ENCODE measurements at regions not wholly inside any gene's neighbourhood (a gene's known extent, or its start where the extent isn't known, plus 50 kb on each side); places are given as distances from the start of the nearest gene placed in this dataset.

GRCh38 chr4:43089730-43090129 is 197.2 kb downstream of the GRXCR1 start:
- no peaks in the 10 kb centered on the region for H4K20me1 ChIP-seq (ENCODE audit: insufficient read depth, poor library complexity, severe bottlenecking)
- H3K9me3 ChIP-seq (ENCODE audit: low read depth) = no peaks in the 10 kb centered on the region
- 58% methylated on average over 2 of the region's 2 CpGs for WGBS (ENCODE audit: low lambda C conversion rate, missing lambda C conversion rate)
- no peak for TF ChIP-seq EZH2 (IDR thresholded peaks at IDR 0.05; ENCODE audit: borderline replicate concordance)
- TF ChIP-seq EZH2phosphoT487 (IDR thresholded peaks at IDR 0.05; ENCODE audit: low read depth, severe bottlenecking, unreplicated experiment) = no peak
- no peak for TF ChIP-seq CTCF (IDR thresholded peaks at IDR 0.05; ENCODE audit: poor library complexity)
- no peak overlapping the region for H2AFZ ChIP-seq
- H3K79me2 ChIP-seq = no peaks in the 10 kb centered on the region
- no peak overlapping the region for H3K4me3 ChIP-seq
- no peaks in the 10 kb centered on the region for H3K27me3 ChIP-seq
- H3K36me3 ChIP-seq (replicated peaks; ENCODE audit: insufficient read depth, low read depth) = no peaks in the 10 kb centered on the region
- no peaks in the 10 kb centered on the region for H3K4me1 ChIP-seq (ENCODE audit: insufficient read depth)
- no peak overlapping the region for H3K4me2 ChIP-seq
- H3K27ac ChIP-seq = no peak overlapping the region
- no peak for DNase-seq (ENCODE audit: low spot score)
- no peaks in the 10 kb centered on the region for H3K9me2 ChIP-seq (replicated peaks; ENCODE audit: insufficient read depth)

- no peak for DNase-seq (ENCODE audit: low spot score)
- H3K4me1 ChIP-seq (ENCODE audit: insufficient read depth) = no peaks in the 10 kb centered on the region
- TF ChIP-seq CTCF (IDR thresholded peaks at IDR 0.05; ENCODE audit: poor library complexity) (no peak), EZH2 (IDR thresholded peaks at IDR 0.05; ENCODE audit: borderline replicate concordance) (no peak), EZH2phosphoT487 (IDR thresholded peaks at IDR 0.05; ENCODE audit: low read depth, severe bottlenecking, unreplicated experiment) (no peak)
- no peaks in the 10 kb centered on the region for H3K9me2 ChIP-seq (replicated peaks; ENCODE audit: insufficient read depth)
- H3K9me3 ChIP-seq (ENCODE audit: low read depth) = no peaks in the 10 kb centered on the region
- H3K79me2 ChIP-seq = no peaks in the 10 kb centered on the region
- WGBS (ENCODE audit: low lambda C conversion rate, missing lambda C conversion rate) = 72% methylated on average over 2 of the region's 2 CpGs
- no peak overlapping the region for H3K4me2 ChIP-seq
- H3K27ac ChIP-seq = no peak overlapping the region
- no peaks in the 10 kb centered on the region for H3K27me3 ChIP-seq
- no peak overlapping the region for H2AFZ ChIP-seq
- no peaks in the 10 kb centered on the region for H3K36me3 ChIP-seq (replicated peaks; ENCODE audit: insufficient read depth, low read depth)
- no peaks in the 10 kb centered on the region for H4K20me1 ChIP-seq (ENCODE audit: insufficient read depth, poor library complexity, severe bottlenecking)
- no peak overlapping the region for H3K4me3 ChIP-seq
Measured at GRCh38 chr4:43103048-43103447, 210.5 kb downstream of the GRXCR1 start.

GRCh38 chr4:43112139-43112538 is 219.6 kb downstream of the GRXCR1 start:
- no peaks in the 10 kb centered on the region for H3K79me2 ChIP-seq
- H3K4me3 ChIP-seq = no peak overlapping the region
- H3K27me3 ChIP-seq = no peaks in the 10 kb centered on the region
- no peaks in the 10 kb centered on the region for H3K9me3 ChIP-seq (ENCODE audit: low read depth)
- no peak overlapping the region for H3K27ac ChIP-seq
- no peaks in the 10 kb centered on the region for H3K4me1 ChIP-seq (ENCODE audit: insufficient read depth)
- no peak for DNase-seq (ENCODE audit: low spot score)
- 80% methylated on average over 1 of the region's 1 CpG for WGBS (ENCODE audit: low lambda C conversion rate, missing lambda C conversion rate)
- no peaks in the 10 kb centered on the region for H3K9me2 ChIP-seq (replicated peaks; ENCODE audit: insufficient read depth)
- H3K4me2 ChIP-seq = no peak overlapping the region
- no peaks in the 10 kb centered on the region for H3K36me3 ChIP-seq (replicated peaks; ENCODE audit: insufficient read depth, low read depth)
- H2AFZ ChIP-seq = no peak overlapping the region
- no peak for TF ChIP-seq EZH2 (IDR thresholded peaks at IDR 0.05; ENCODE audit: borderline replicate concordance)
- TF ChIP-seq CTCF (IDR thresholded peaks at IDR 0.05; ENCODE audit: poor library complexity) = no peak
- no peak for TF ChIP-seq EZH2phosphoT487 (IDR thresholded peaks at IDR 0.05; ENCODE audit: low read depth, severe bottlenecking, unreplicated experiment)
- H4K20me1 ChIP-seq (ENCODE audit: insufficient read depth, poor library complexity, severe bottlenecking) = no peaks in the 10 kb centered on the region

GRCh38 chr4:43113196-43113595 is 220.7 kb downstream of the GRXCR1 start:
- Histone ChIP-seq H3K4me1 (ENCODE audit: insufficient read depth) (no peaks in the 10 kb centered on the region), H2AFZ (no peak overlapping the region), H3K27ac (no peak overlapping the region), H3K9me3 (ENCODE audit: low read depth) (no peaks in the 10 kb centered on the region), H3K79me2 (no peaks in the 10 kb centered on the region), H3K36me3 (replicated peaks; ENCODE audit: insufficient read depth, low read depth) (no peaks in the 10 kb centered on the region), H3K4me2 (no peak overlapping the region), H3K27me3 (no peaks in the 10 kb centered on the region), H3K4me3 (no peak overlapping the region), H3K9me2 (replicated peaks; ENCODE audit: insufficient read depth) (no peaks in the 10 kb centered on the region), H4K20me1 (ENCODE audit: insufficient read depth, poor library complexity, severe bottlenecking) (no peaks in the 10 kb centered on the region)
- TF ChIP-seq EZH2phosphoT487 (IDR thresholded peaks at IDR 0.05; ENCODE audit: low read depth, severe bottlenecking, unreplicated experiment) (no peak), EZH2 (IDR thresholded peaks at IDR 0.05; ENCODE audit: borderline replicate concordance) (no peak), CTCF (IDR thresholded peaks at IDR 0.05; ENCODE audit: poor library complexity) (no peak)
- WGBS (ENCODE audit: low lambda C conversion rate, missing lambda C conversion rate) = 45% methylated on average over 3 of the region's 3 CpGs
- peak; percentile 16 for DNase-seq (ENCODE audit: low spot score)
